GF-D8 (cell line): ENCODE measurements at regions not wholly inside any gene's neighbourhood (a gene's known extent, or its start where the extent isn't known, plus 50 kb on each side); places are given as distances from the start of the nearest gene placed in this dataset.

Experiments used
- DNase-seq: peaks from one replicate; lab custom pipeline; 2025; lab: John Stamatoyannopoulos, UW

- no peak for DNase-seq
Observed at GRCh38 chr2:48852938-48853337, 97.4 kb upstream of the LHCGR start.

- DNase-seq, result no peak
Observed at GRCh38 chr2:48851161-48851560, 95.6 kb upstream of the LHCGR start.

- DNase-seq, result no peak
Observed at GRCh38 chr2:48849770-48850169, 94.2 kb upstream of the LHCGR start.

- no peak for DNase-seq
Observed at GRCh38 chr2:48845684-48846083, 90.2 kb upstream of the LHCGR start.

- peak; percentile 49 for DNase-seq
Observed at GRCh38 chr2:48844417-48845155, 89.1 kb upstream of the LHCGR start.

GRCh38 chr2:48841126-48841525 lies 85.6 kb upstream of the LHCGR start:
- DNase-seq, result no peak

- no peak for DNase-seq
Observed at GRCh38 chr2:48838029-48838428, 82.5 kb upstream of the LHCGR start.

GRCh38 chr2:48829569-48829968 lies 74.0 kb upstream of the LHCGR start:
- DNase-seq, result no peak

GRCh38 chr2:48829036-48829435 lies 73.5 kb upstream of the LHCGR start:
- no peak for DNase-seq

GRCh38 chr2:48826986-48827385 lies 71.5 kb upstream of the LHCGR start:
- DNase-seq, result no peak

- DNase-seq, result no peak
Observed at GRCh38 chr2:48824116-48824515, 68.6 kb upstream of the LHCGR start.

- no peak for DNase-seq
Observed at GRCh38 chr2:48819206-48819735, 63.7 kb upstream of the LHCGR start.

GRCh38 chr2:48817355-48817754 lies 61.8 kb upstream of the LHCGR start:
- no peak for DNase-seq

GRCh38 chr2:48812416-48812815 lies 56.9 kb upstream of the LHCGR start:
- DNase-seq, result no peak

GRCh38 chr2:48808311-48808710 lies 52.8 kb upstream of the LHCGR start:
- DNase-seq, result no peak
